HL-60 (cell line): ENCODE measurements at regions not wholly inside any gene's neighbourhood (a gene's known extent, or its start where the extent isn't known, plus 50 kb on each side); places are given as distances from the start of the nearest gene placed in this dataset.

Experiments used
- DNase-seq, 2 experiments: peaks; one replicate each; pipeline ENCODE4 v3.0.0-alpha.2; 2010 to 2020; ENCODE audit warnings: low read depth in 1 of 2, low spot score in 1 of 2
- H3K27ac ChIP-seq: fragments of 250-450 bp; sonication (Bioruptor Pico); replicated peaks from 2 replicates; pipeline ENCODE4 v1.5.1; 2020; ENCODE audit warnings: mild to moderate bottlenecking, moderate library complexity
- H3K27me3 ChIP-seq: fragments of 250-450 bp; sonication (Bioruptor Pico); 2 replicates; pipeline ENCODE4 v1.5.1; 2021; ENCODE audit warnings: mild to moderate bottlenecking, moderate library complexity; ENCODE audit not compliant: insufficient read depth, poor library complexity, severe bottlenecking
- H3K4me3 ChIP-seq: replicated peaks from 2 replicates; pipeline ENCODE4 v1.5.1; 2011; ENCODE audit warnings: mild to moderate bottlenecking, control low read depth, low read length; ENCODE audit not compliant: insufficient read depth
- GABPA ChIP-seq: IDR thresholded peaks from 2 replicates; pipeline ENCODE4 v1.6.1; 2012; ENCODE audit warnings: low read depth
- POLR2AphosphoS5 ChIP-seq: IDR thresholded peaks from 2 replicates; pipeline ENCODE4 v1.6.1; 2012; ENCODE audit warnings: low read depth
- SPI1 ChIP-seq: IDR thresholded peaks from 2 replicates; pipeline ENCODE4 v1.6.1; 2012; ENCODE audit warnings: low read depth, mild to moderate bottlenecking, borderline replicate concordance
- TF ChIP-seq, protein P1 (sequence below): IDR thresholded peaks from one replicate; pipeline ENCODE4 v1.5.1; 2011; ENCODE audit warnings: low read length, control low read depth, inconsistent platforms; ENCODE audit not compliant: insufficient read depth
- TF ChIP-seq, protein P2 (sequence below): IDR thresholded peaks from 2 replicates; pipeline ENCODE4 v1.6.1; 2012; ENCODE audit warnings: low read depth; ENCODE audit not compliant: insufficient replicate concordance

DNA sequence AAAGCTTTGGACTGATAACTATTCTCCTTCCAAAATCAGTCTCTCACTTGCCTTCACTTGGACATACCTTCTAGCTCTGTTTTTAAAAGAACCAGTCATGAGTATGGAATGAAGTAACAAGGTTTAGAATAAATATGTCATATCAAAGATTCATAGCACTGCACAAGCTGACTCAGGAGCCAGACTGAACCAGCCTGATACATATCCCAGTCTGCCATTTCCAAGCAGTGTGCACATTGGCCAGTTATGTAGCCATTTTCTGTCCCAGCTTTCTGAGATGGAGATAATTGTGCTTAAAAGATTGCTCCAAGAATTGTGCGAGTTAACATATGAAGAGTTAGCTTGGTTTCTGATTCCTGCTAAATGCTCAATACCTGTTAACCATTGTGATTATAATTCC, 311.3 kb downstream of the C11orf87 start:
- no peak overlapping the region for H3K27ac ChIP-seq
- H3K4me3 ChIP-seq = no peak overlapping the region
- no peak for DNase-seq
- TF ChIP-seq POLR2AphosphoS5 (no peak), GABPA (no peak), SPI1 (no peak)
- TF ChIP-seq, protein P1, sequence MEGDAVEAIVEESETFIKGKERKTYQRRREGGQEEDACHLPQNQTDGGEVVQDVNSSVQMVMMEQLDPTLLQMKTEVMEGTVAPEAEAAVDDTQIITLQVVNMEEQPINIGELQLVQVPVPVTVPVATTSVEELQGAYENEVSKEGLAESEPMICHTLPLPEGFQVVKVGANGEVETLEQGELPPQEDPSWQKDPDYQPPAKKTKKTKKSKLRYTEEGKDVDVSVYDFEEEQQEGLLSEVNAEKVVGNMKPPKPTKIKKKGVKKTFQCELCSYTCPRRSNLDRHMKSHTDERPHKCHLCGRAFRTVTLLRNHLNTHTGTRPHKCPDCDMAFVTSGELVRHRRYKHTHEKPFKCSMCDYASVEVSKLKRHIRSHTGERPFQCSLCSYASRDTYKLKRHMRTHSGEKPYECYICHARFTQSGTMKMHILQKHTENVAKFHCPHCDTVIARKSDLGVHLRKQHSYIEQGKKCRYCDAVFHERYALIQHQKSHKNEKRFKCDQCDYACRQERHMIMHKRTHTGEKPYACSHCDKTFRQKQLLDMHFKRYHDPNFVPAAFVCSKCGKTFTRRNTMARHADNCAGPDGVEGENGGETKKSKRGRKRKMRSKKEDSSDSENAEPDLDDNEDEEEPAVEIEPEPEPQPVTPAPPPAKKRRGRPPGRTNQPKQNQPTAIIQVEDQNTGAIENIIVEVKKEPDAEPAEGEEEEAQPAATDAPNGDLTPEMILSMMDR = no peak
- TF ChIP-seq, protein P2, sequence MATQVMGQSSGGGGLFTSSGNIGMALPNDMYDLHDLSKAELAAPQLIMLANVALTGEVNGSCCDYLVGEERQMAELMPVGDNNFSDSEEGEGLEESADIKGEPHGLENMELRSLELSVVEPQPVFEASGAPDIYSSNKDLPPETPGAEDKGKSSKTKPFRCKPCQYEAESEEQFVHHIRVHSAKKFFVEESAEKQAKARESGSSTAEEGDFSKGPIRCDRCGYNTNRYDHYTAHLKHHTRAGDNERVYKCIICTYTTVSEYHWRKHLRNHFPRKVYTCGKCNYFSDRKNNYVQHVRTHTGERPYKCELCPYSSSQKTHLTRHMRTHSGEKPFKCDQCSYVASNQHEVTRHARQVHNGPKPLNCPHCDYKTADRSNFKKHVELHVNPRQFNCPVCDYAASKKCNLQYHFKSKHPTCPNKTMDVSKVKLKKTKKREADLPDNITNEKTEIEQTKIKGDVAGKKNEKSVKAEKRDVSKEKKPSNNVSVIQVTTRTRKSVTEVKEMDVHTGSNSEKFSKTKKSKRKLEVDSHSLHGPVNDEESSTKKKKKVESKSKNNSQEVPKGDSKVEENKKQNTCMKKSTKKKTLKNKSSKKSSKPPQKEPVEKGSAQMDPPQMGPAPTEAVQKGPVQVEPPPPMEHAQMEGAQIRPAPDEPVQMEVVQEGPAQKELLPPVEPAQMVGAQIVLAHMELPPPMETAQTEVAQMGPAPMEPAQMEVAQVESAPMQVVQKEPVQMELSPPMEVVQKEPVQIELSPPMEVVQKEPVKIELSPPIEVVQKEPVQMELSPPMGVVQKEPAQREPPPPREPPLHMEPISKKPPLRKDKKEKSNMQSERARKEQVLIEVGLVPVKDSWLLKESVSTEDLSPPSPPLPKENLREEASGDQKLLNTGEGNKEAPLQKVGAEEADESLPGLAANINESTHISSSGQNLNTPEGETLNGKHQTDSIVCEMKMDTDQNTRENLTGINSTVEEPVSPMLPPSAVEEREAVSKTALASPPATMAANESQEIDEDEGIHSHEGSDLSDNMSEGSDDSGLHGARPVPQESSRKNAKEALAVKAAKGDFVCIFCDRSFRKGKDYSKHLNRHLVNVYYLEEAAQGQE = no peak
- no peaks in the 10 kb centered on the region for H3K27me3 ChIP-seq

GRCh38 chr11:109734566-109734965, 312.6 kb downstream of the C11orf87 start:
- no peak overlapping the region for H3K4me3 ChIP-seq
- H3K27me3 ChIP-seq = no peaks in the 10 kb centered on the region
- no peak for DNase-seq
- TF ChIP-seq, protein P2 = no peak
- no peak for TF ChIP-seq SPI1
- TF ChIP-seq, protein P1 = no peak
- no peak for TF ChIP-seq POLR2AphosphoS5
- no peak for TF ChIP-seq GABPA
- H3K27ac ChIP-seq = no peak overlapping the region

GRCh38 chr11:109735128-109735527, 313.1 kb downstream of the C11orf87 start:
- TF ChIP-seq, protein P1 = no peak
- TF ChIP-seq SPI1 (no peak), GABPA (no peak), POLR2AphosphoS5 (no peak)
- TF ChIP-seq, protein P2 = no peak
- Histone ChIP-seq H3K27ac (no peak overlapping the region), H3K27me3 (no peaks in the 10 kb centered on the region), H3K4me3 (no peak overlapping the region)
- no peak for DNase-seq
